ENCODE measurements at regions not wholly inside any gene's neighbourhood (a gene's known extent, or its start where the extent isn't known, plus 50 kb on each side); places are given as distances from the start of the nearest gene placed in this dataset.

DNA sequence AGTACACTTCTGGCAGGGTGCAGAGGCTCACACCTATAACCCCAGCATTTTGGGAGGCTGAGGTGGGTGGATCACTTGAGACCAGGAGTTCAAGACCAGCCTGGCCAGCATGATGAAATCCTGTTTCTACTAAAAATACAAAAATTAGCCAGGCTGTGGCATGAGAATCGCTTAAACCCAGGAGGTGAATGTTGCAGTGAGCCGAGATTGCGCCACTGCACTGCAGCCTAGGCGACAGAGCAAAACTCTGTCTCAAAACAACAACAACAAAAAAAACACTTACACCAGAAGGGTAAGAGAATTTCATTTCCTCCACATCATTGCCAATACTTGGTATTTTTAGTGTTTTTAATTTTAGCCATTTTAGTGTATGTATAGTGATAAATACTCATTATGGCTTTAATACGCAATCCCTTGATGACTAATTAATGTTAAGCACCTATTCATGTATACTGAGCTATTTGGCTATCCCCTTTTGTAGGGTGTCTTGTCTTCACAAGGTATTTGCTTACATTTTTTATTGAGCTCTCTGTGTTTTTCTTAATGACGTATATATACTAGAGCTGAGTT lies 77.1 kb upstream of the TNR start:
- no peak overlapping the region for H3K4me3 ChIP-seq (ENCODE audit: low read length)
- TF ChIP-seq, protein P1, sequence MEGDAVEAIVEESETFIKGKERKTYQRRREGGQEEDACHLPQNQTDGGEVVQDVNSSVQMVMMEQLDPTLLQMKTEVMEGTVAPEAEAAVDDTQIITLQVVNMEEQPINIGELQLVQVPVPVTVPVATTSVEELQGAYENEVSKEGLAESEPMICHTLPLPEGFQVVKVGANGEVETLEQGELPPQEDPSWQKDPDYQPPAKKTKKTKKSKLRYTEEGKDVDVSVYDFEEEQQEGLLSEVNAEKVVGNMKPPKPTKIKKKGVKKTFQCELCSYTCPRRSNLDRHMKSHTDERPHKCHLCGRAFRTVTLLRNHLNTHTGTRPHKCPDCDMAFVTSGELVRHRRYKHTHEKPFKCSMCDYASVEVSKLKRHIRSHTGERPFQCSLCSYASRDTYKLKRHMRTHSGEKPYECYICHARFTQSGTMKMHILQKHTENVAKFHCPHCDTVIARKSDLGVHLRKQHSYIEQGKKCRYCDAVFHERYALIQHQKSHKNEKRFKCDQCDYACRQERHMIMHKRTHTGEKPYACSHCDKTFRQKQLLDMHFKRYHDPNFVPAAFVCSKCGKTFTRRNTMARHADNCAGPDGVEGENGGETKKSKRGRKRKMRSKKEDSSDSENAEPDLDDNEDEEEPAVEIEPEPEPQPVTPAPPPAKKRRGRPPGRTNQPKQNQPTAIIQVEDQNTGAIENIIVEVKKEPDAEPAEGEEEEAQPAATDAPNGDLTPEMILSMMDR (conservative IDR thresholded peaks at IDR 0.05; ENCODE audit: low read length): no peak
- no peak for DNase-seq (ENCODE audit: low read depth)

DNA sequence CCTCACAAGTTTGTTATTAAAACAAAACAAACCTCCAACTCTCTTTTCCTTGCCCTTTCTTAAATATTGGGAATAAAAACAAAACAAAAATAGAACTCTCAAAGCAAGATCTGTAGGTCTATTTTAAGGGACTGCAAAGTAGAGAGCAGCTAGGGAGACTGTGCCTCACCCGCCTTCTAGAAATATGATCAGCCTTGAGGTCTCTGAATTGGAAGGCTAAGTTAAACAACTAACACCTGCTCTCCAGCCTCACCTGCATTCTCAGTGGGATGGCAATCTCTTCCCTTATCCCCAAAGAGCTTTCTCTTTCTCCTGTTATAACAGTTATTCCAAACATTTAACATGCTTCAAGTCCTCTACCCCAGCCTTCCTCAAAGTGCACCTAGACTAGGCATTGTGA lies 75.5 kb upstream of the TNR start:
- TF ChIP-seq, protein P1 (conservative IDR thresholded peaks at IDR 0.05; ENCODE audit: low read length): no peak
- no peak overlapping the region for H3K4me3 ChIP-seq (ENCODE audit: low read length)
- no peak for DNase-seq (ENCODE audit: low read depth)

DNA sequence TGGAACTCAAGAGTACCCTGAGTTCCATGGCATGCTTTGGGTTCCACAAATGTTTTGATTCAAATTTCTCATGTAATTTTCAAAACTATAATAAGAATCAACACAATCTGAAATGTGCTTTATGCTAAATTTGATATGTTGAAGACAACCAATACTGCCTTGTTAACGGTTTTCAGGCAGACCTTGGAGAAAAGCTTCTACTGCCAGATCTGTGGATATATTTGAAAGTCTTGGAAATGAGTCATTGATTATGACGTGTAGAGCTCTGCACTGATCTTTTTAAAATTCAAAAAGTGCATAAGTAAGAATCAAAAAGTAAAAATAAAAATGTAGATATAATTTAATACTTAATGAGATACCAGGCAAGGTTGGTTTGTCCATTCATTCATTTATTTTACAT lies 74.0 kb upstream of the TNR start:
- no peak overlapping the region for H3K4me3 ChIP-seq (ENCODE audit: low read length)
- no peak for DNase-seq (ENCODE audit: low read depth)
- TF ChIP-seq, protein P1 (conservative IDR thresholded peaks at IDR 0.05; ENCODE audit: low read length): no peak

DNA sequence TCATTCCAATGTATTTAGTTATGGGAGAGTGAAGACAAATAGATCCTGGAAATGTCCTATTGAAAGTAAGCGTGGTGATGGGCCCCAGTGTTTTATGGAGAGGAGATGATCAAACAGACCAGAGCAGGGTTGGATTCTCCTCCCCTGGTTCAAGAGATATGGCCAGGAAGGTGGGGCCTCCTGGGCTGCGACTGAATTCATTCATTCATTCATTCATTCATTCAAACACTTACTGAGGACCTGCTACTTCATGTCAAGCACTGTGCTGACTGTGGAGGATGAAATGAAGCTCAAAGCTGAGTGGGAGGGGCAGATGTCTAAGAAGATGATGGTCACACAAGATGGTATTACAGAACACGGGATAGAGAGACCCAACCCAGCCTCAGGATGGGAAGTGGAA lies 71.5 kb upstream of the TNR start:
- TF ChIP-seq, protein P1 (conservative IDR thresholded peaks at IDR 0.05; ENCODE audit: low read length): no peak
- DNase-seq (ENCODE audit: low read depth): no peak
- no peak overlapping the region for H3K4me3 ChIP-seq (ENCODE audit: low read length)

DNA sequence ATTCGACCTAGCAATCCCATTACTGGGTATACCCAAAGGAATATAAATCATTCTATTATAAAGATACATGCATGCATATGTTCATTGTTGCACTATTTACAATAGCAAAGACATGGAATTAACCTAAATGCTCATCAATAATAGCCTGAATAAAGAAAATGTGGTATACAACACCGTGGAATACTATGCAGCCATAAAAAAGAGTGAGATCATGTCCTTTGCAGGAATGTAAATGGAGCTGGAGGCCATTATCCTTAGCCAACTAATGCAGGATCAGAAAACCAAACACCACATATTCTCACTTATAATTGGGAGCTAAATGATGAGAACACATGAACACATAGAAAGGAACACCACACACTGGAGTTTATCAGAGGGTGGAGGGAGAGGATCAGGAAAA lies 69.5 kb upstream of the TNR start:
- DNase-seq (ENCODE audit: low read depth): no peak
- no peak overlapping the region for H3K4me3 ChIP-seq (ENCODE audit: low read length)
- TF ChIP-seq, protein P1 (conservative IDR thresholded peaks at IDR 0.05; ENCODE audit: low read length): no peak

DNA sequence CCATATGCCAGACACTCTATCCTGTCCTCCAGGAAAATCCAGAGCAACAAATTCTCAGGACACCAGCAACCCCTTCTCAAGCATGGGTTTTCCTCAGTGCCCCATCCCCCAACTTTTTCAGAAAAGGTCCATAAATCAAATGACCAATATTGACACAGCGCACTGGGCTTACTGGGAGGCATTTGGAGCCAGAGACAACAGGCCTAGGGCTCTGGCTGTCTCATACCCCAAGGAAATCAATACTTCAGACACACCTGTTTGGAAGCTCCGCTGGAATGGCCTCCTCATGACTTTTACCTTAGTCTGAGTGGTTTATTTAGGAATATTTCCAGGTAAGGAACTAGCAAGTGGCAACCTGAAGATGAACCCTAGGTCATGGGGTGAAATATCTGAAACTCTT lies 66.9 kb upstream of the TNR start:
- no peak overlapping the region for H3K4me3 ChIP-seq (ENCODE audit: low read length)
- DNase-seq (ENCODE audit: low read depth): no peak

DNA sequence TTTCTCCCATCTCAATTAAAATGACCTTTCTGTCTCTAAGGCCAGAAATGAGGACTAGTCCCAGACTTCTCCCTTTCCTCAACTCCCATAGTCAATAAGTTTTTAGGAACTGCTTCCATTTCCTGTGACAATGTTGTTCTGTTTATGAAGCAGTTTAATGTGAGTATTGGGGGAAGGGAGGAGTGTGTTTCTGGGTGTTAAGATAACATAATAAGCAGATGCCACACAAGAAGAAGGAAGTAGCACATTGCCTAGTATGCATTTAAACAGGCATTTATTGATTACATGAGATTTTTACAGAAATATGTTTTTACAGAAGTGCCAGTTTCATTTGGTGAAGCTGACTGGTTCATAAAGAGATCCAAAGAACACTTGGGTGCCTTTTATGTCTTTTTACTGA lies 65.6 kb upstream of the TNR start:
- no peak for DNase-seq (ENCODE audit: low read depth)
- no peak overlapping the region for H3K4me3 ChIP-seq (ENCODE audit: low read length)
- TF ChIP-seq, protein P1 (conservative IDR thresholded peaks at IDR 0.05; ENCODE audit: low read length): no peak

More for the DNA sequence above, 66.9 kb upstream of the TNR start:
- TF ChIP-seq, protein P1 (conservative IDR thresholded peaks at IDR 0.05; ENCODE audit: low read length): no peak
